Right lobe of liver (tissue), 6 donors: ENCODE measurements at regions not wholly inside any gene's neighbourhood (a gene's known extent, or its start where the extent isn't known, plus 50 kb on each side); places are given as distances from the start of the nearest gene placed in this dataset.

ENCODE experiments used
- ATAC-seq, 4 donors: fragments of 200-7000 bp; cut with Tn5 transposase; one replicate each; pipeline ENCODE4 v1.9.1; 2020; ENCODE audit warnings: mild to moderate bottlenecking in 4 of 4, moderate library complexity in 4 of 4
- DNase-seq, 3 donors: peaks; one replicate each; pipeline ENCODE4 v3.0.0-alpha.2; 2020
- H3K27ac ChIP-seq, 3 donors: fragments of 200-600 bp; one replicate each; pipeline ENCODE4 v1.8.0; 2022
- H3K27me3 ChIP-seq, 2 donors: fragments of 200-600 bp; one replicate each; pipeline ENCODE4 v1.8.0; 2022
- H3K36me3 ChIP-seq, 4 donors: fragments of 200-600 bp; sonication (generic) in 1 of 4; one replicate each; pipeline versions ENCODE4 v1.5.1 to v1.8.0; 2017 to 2022; ENCODE audit warnings: control low read depth in 1 of 4
- H3K4me1 ChIP-seq, 4 donors: fragments of 200-600 bp; sonication (generic) in 1 of 4; one replicate each; pipeline versions ENCODE4 v1.5.1 to v1.8.0; 2017 to 2022; ENCODE audit warnings: control low read depth in 1 of 4
- H3K4me3 ChIP-seq, 3 donors: fragments of 200-600 bp; one replicate each; pipeline ENCODE4 v1.8.0; 2022
- H3K9me3 ChIP-seq, 4 donors: fragments of 200-600 bp; sonication (generic) in 1 of 4; one replicate each; pipeline versions ENCODE4 v1.5.1 to v1.8.0; 2017 to 2022; ENCODE audit warnings: control low read depth in 1 of 4
- CTCF ChIP-seq, 4 donors: fragments of 200-600 bp in 3 of 4; fragments of 450-650 bp in 1 of 4; IDR thresholded peaks; one replicate each; pipeline versions ENCODE4 v1.5.1 to v1.8.0; 2016 to 2022; ENCODE audit warnings: antibody characterized with exemption in 4 of 4, mild to moderate bottlenecking in 2 of 4
- POLR2A ChIP-seq: fragments of 450-650 bp; IDR thresholded peaks from one replicate; pipeline ENCODE4 v1.6.1; 2017; ENCODE audit warnings: antibody characterized with exemption, mild to moderate bottlenecking
- WGBS: methylation state at CpG from one replicate; pipeline ENCODE4 v1.1.6; 2018; ENCODE audit warnings: low coverage, low lambda C conversion rate; ENCODE audit not compliant: insufficient coverage; ENCODE audit errors: missing lambda C conversion rate; 5-methylcytosine and 5-hydroxymethylcytosine counted together
- intact Hi-C, 2 donors: fragments of 100-400 bp; cut with DNase I; formaldehyde crosslinking; loops; one replicate each; pipeline versions ENCODE4 v1.11.2 to v1.14.1; 2022
- donor health status: DM: no; HTN: yes; CAD: no.
- donor health status: DM: no; HTN: no; CAD: no.
- donor health status: DM: no; HTN: no; CAD: no.
- donor health status: DM: no; HTN: yes; CAD: no.
- donor health status: DM: no; HTN: yes; CAD: no.

- WGBS, result 53% methylated on average over 4 of the region's 4 CpGs
- intact Hi-C loops, result no loop called here
- ATAC-seq (no peak), DNase-seq (no peak)
- Histone ChIP-seq H3K9me3 (no peaks in the 10 kb centered on the region), H3K36me3 (no peaks in the 10 kb centered on the region), H3K27me3 (no peaks in the 10 kb centered on the region), H3K4me3 (no peak overlapping the region), H3K4me1 (no peaks in the 10 kb centered on the region), H3K27ac (no peak overlapping the region)
- no peak for TF ChIP-seq POLR2A
- TF ChIP-seq CTCF (IDR thresholded peaks at IDR 0.05), result no peak
These were observed 67.1 kb upstream of the CARD18 start for GRCh38 chr11:105206633-105207032.

DNA sequence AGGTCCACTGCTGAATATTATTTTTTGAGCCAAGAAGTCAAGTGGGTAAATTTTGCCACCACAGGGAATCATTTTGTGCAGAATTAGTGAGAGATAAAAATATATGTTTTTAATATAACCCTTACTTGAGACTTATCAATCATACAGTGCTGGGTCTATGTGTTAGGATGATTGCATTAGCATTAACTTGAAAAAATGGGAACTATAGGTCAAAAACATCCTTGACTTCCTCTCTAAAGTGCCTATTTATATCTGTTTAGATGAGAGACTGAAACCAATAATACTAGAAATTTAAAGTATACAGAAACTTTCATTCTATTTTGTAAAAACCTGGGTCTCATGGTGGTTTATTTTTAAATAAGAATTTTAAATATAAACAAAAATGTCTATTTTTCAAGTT is 65.1 kb upstream of the CARD18 start:
- H3K9me3 ChIP-seq, result no peaks in the 10 kb centered on the region
- TF ChIP-seq CTCF (IDR thresholded peaks at IDR 0.05) (no peak), POLR2A (no peak)
- intact Hi-C loops, result no loop called here
- H3K27ac ChIP-seq, result no peak overlapping the region
- DNase-seq, result no peak
- no peaks in the 10 kb centered on the region for H3K27me3 ChIP-seq
- no peaks in the 10 kb centered on the region for H3K4me1 ChIP-seq
- no peaks in the 10 kb centered on the region for H3K36me3 ChIP-seq
- no peak for ATAC-seq
- no peak overlapping the region for H3K4me3 ChIP-seq

DNA sequence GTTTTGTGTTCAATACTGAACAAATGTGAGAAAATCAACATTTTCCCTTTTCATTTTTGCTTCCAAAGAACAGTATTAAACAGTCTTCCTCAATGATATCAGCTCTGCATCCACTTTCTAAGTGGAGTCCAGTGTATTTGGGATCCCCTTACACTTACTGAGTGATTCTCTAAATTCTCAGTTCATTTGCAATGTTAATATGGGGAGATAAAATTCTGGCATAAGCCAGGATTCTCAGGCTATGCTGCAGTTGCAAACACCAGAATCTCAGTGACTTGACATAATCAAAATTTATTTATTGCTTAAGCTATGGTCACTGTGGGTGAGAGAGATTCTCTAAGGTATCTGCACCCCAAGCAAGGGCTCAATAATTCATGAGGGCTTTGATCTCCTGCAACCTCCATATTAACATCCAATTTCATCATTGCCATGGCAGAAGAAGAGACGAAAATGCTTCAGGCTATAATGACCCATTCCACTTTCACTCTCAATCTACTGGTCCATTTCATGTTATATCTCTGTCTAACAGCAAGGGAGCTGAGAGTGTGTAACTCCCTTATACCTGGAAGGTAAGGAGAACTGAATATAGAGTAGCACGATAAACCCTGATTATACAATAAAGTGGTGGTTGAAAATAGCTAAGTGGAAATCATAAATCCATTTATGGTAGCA is 64.1 kb upstream of the CARD18 start:
- intact Hi-C loops, result no loop called here
- no peak for ATAC-seq
- Histone ChIP-seq H3K4me3 (no peak overlapping the region), H3K27me3 (no peaks in the 10 kb centered on the region), H3K4me1 (no peaks in the 10 kb centered on the region), H3K27ac (no peak overlapping the region), H3K36me3 (no peaks in the 10 kb centered on the region), H3K9me3 (no peaks in the 10 kb centered on the region)
- DNase-seq, result no peak
- 80% methylated on average over 2 of the region's 2 CpGs for WGBS
- TF ChIP-seq CTCF (IDR thresholded peaks at IDR 0.05) (no peak), POLR2A (no peak)

DNA sequence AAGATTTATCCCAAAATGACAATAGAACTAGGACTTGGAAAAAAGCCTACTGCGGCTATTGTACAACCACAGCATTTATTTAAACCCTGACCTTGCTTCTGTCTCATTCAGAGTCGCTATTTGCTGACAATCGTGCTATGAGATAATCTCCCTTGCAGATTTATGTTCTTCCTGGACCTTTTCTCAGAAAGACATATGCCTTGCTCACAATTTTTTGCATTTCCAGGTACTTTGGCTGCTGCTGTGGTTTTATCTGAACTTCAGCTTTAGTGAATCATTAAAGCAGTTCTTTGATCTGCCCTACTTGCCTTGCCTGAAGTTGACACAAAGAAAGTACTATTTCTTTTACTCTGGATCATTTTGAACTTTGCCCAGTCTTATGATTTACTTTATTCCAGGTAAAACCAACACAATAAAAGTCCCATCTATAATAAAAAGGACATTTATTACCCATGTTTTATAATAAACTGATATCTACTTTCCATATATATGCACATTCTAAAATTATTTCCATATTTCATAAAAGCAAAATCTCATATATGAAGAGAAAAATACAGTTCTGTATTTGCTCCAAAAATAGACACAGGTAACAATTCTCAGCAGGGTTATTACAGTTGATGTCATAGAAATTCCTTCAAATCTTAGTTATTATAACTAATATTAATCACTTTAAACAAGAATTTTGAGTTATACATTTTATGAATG is 63.4 kb upstream of the CARD18 start:
- peak in 2 of 4 donors; percentile 47 to 56 for ATAC-seq
- no peaks in the 10 kb centered on the region for H3K27me3 ChIP-seq
- H3K9me3 ChIP-seq, result no peaks in the 10 kb centered on the region
- H3K27ac ChIP-seq, result no peak overlapping the region
- no peak for TF ChIP-seq CTCF (IDR thresholded peaks at IDR 0.05)
- no peak for TF ChIP-seq POLR2A
- H3K36me3 ChIP-seq, result no peaks in the 10 kb centered on the region
- 28% methylated on average over 3 of the region's 3 CpGs for WGBS
- intact Hi-C loops, result no loop called here
- no peaks in the 10 kb centered on the region for H3K4me1 ChIP-seq
- H3K4me3 ChIP-seq, result no peak overlapping the region
- no peak for DNase-seq
